SU-DHL-6 (cell line): ENCODE measurements at regions not wholly inside any gene's neighbourhood (a gene's known extent, or its start where the extent isn't known, plus 50 kb on each side); places are given as distances from the start of the nearest gene placed in this dataset.

Source experiments
- H2AFZ ChIP-seq: fragments of 200-600 bp; sonication (generic); 2 replicates; pipeline ENCODE4 v1.6.1; 2014; ENCODE audit warnings: low read depth, mild to moderate bottlenecking, moderate library complexity, mixed read lengths, antibody characterized with exemption, low read length; ENCODE audit not compliant: severe bottlenecking
- H3F3A ChIP-seq: fragments of 200-600 bp; shearing (Covaris generic); 2 replicates; pipeline ENCODE4 v1.6.0; 2016; ENCODE audit warnings: antibody characterized with exemption, mild to moderate bottlenecking; ENCODE audit not compliant: insufficient read depth
- H3K27ac ChIP-seq: fragments of 200-600 bp; sonication (generic); 2 replicates; pipeline ENCODE4 v1.5.1; 2016; ENCODE audit warnings: low read depth, mild to moderate bottlenecking, low read length, moderate library complexity, mixed read lengths
- H3K27me3 ChIP-seq: fragments of 200-600 bp; sonication (generic), shearing (Covaris generic); 2 replicates; pipeline ENCODE4 v1.6.0; 2014; ENCODE audit warnings: mild to moderate bottlenecking, low read length
- H3K36me3 ChIP-seq: fragments of 200-600 bp; sonication (generic); 2 replicates; pipeline ENCODE4 v1.6.1; 2014; ENCODE audit warnings: mild to moderate bottlenecking, low read length, mixed read lengths
- H3K4me2 ChIP-seq: fragments of 300-600, 200-600 bp; shearing (Covaris generic), sonication (generic); 2 replicates; pipeline ENCODE4 v1.6.0; 2014; ENCODE audit warnings: low read length, low read depth, mild to moderate bottlenecking; ENCODE audit not compliant: poor library complexity, severe bottlenecking
- H3K4me3 ChIP-seq: fragments of 200-600 bp; sonication (generic); 2 replicates; pipeline ENCODE4 v1.5.1; 2014; ENCODE audit warnings: antibody characterized with exemption, low read length, mild to moderate bottlenecking, mixed read lengths; ENCODE audit not compliant: insufficient read depth, poor library complexity, severe bottlenecking
- H3K79me2 ChIP-seq: fragments of 200-600 bp; sonication (generic); 2 replicates; pipeline ENCODE4 v1.6.1; 2014; ENCODE audit warnings: mild to moderate bottlenecking, low read length, moderate library complexity; ENCODE audit not compliant: insufficient read depth
- H3K9ac ChIP-seq: fragments of 200-600 bp; sonication (generic); 2 replicates; pipeline ENCODE4 v1.7.0; 2014; ENCODE audit warnings: mild to moderate bottlenecking, low read length
- H3K9me2 ChIP-seq: fragments of 200-600 bp; sonication (generic); replicated peaks from 2 replicates; pipeline ENCODE4 v1.6.1; 2014; ENCODE audit warnings: low read length; ENCODE audit not compliant: insufficient read depth
- H3K9me3 ChIP-seq: fragments of 200-600 bp; sonication (generic); 2 replicates; pipeline ENCODE4 v1.6.1; 2014; ENCODE audit warnings: low read length, mixed read lengths; ENCODE audit not compliant: insufficient read depth
- H4K20me1 ChIP-seq: fragments of 200-600 bp; sonication (generic); 2 replicates; pipeline ENCODE4 v1.6.1; 2014; ENCODE audit warnings: low read depth, mild to moderate bottlenecking, antibody characterized with exemption, low read length, moderate library complexity, mixed read lengths
- CTCF ChIP-seq: fragments of 200-600 bp; sonication (generic); IDR thresholded peaks from one replicate; pipeline ENCODE4 v1.5.1; 2017; ENCODE audit warnings: antibody characterized with exemption, mild to moderate bottlenecking, low read length, moderate library complexity; ENCODE audit not compliant: insufficient read depth, poor library complexity, severe bottlenecking
- EZH2phosphoT487 ChIP-seq: fragments of 200-600 bp; sonication (generic), shearing (Covaris generic); conservative IDR thresholded peaks from 2 replicates; pipeline ENCODE4 v1.6.1; 2018; ENCODE audit warnings: mild to moderate bottlenecking, antibody characterized with exemption, low read length, moderate library complexity, mixed read lengths

GRCh38 chr2:145032791-145033190, 512.9 kb upstream of the ZEB2 start:
- H2AFZ ChIP-seq, result no peak overlapping the region

GRCh38 chr2:145029873-145030272, 510.0 kb upstream of the ZEB2 start:
- no peaks in the 10 kb centered on the region for H3K9me3 ChIP-seq
- H4K20me1 ChIP-seq, result no peaks in the 10 kb centered on the region
- no peak overlapping the region for H3K4me2 ChIP-seq
- no peak overlapping the region for H3K27ac ChIP-seq
- no peaks in the 10 kb centered on the region for H3K9me2 ChIP-seq
- no peaks in the 10 kb centered on the region for H3F3A ChIP-seq
- H3K36me3 ChIP-seq, result no peaks in the 10 kb centered on the region
- H3K27me3 ChIP-seq, result no peaks in the 10 kb centered on the region
- no peak overlapping the region for H3K9ac ChIP-seq
- TF ChIP-seq CTCF, result no peak
- TF ChIP-seq EZH2phosphoT487, result no peak
- no peaks in the 10 kb centered on the region for H3K79me2 ChIP-seq
- H3K4me3 ChIP-seq, result no peak overlapping the region
- H2AFZ ChIP-seq, result no peak overlapping the region

More at GRCh38 chr2:145032791-145033190, 512.9 kb upstream of the ZEB2 start:
- Histone ChIP-seq H3K9ac (no peak overlapping the region), H3K4me2 (no peak overlapping the region), H3K9me2 (no peaks in the 10 kb centered on the region), H3K4me3 (no peak overlapping the region), H3K36me3 (no peaks in the 10 kb centered on the region), H4K20me1 (no peaks in the 10 kb centered on the region), H3K27ac (no peak overlapping the region), H3F3A (no peaks in the 10 kb centered on the region), H3K9me3 (no peaks in the 10 kb centered on the region), H3K79me2 (no peaks in the 10 kb centered on the region), H3K27me3 (no peaks in the 10 kb centered on the region)
- TF ChIP-seq EZH2phosphoT487, result no peak
- TF ChIP-seq CTCF, result no peak

- TF ChIP-seq CTCF (no peak), EZH2phosphoT487 (no peak)
- Histone ChIP-seq H3K27me3 (no peaks in the 10 kb centered on the region), H3K36me3 (no peaks in the 10 kb centered on the region), H3K4me2 (no peak overlapping the region), H3K27ac (no peak overlapping the region), H3K9me2 (no peaks in the 10 kb centered on the region), H2AFZ (no peak overlapping the region), H3K9me3 (no peaks in the 10 kb centered on the region), H3K9ac (no peak overlapping the region), H3K4me3 (no peak overlapping the region), H3K79me2 (no peaks in the 10 kb centered on the region), H4K20me1 (no peaks in the 10 kb centered on the region), H3F3A (no peaks in the 10 kb centered on the region)
These were observed 509.2 kb upstream of the ZEB2 start for GRCh38 chr2:145029081-145029480.
